ENCODE measurements at regions not wholly inside any gene's neighbourhood (a gene's known extent, or its start where the extent isn't known, plus 50 kb on each side); places are given as distances from the start of the nearest gene placed in this dataset.

DNA sequence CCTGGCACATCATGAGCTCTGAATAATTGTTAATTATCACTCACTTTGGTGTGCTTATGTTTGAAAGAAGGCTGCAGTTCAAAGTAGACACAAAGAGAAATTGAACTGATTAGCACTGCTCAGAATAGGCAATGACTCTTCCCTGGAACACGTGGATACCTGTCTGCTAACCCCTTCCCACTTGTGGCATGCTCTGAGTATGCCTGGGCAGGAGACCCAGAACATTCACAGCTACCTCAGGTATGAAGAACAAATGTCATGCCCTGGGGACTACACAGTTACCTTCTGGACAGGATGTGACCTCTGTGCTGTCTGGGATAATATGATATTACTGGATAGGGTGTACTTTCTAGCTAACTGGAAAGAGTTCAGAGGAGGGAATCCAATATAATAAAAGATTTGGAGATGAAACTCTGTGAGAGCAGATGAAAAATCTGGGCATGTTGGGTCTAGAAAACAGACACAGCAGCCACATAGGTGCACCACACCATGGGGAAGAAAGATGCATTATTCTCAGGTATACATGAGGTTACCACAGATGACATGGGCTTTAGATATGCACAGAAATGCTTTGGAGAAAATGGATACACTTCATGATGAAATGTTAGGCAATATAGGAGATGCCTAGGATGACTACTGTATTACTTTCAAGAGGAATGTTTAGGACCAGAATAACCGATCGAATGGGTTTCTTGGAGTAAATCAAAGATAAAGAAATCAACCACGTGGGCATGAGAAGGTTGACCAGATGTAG is 324.2 kb upstream of the PREP start:
- no peak for TF ChIP-seq YY1 (IDR thresholded peaks at IDR 0.05; ENCODE audit: insufficient read depth, insufficient read length)
- no peak for TF ChIP-seq ZNF274 (IDR thresholded peaks at IDR 0.05; ENCODE audit: low read depth, low read length)
- no peak for TF ChIP-seq SUZ12 (IDR thresholded peaks at IDR 0.05; ENCODE audit: extremely low read depth, insufficient read depth, insufficient read length)
- no peaks in the 10 kb centered on the region for H3K4me1 ChIP-seq (ENCODE audit: insufficient read depth, insufficient read length)

DNA sequence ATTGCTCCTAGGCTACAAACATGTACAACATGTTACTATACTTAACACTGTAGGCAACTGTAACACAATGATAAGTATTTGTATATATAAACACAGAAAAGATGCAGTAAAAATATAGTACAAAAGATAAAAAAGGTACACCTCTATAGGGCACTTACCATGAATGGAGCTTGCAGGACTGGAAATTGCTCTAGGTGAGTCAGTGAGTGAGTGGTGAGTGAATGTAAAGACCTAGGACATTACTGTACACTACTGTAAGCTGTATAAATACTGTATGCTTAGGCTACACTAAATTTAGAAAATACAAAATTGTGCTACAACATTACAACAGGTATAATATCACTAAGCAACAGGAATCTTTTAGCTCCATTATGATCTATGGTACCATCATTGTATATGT is 312.0 kb upstream of the PREP start:
- Histone ChIP-seq H3K36me3 (ENCODE audit: insufficient read depth, insufficient read length, low read length) (no peaks in the 10 kb centered on the region), H3K4me1 (ENCODE audit: insufficient read depth, insufficient read length) (no peaks in the 10 kb centered on the region), H3K9ac (ENCODE audit: insufficient read length, low read depth) (no peak overlapping the region), H3K9me3 (ENCODE audit: insufficient read depth, low read length) (0 out of 2 replicates have a peak, but pooled peaks cover 6% of the 10 kb centered on the region), H3K27me3 (ENCODE audit: insufficient read depth, insufficient read length) (no peaks in the 10 kb centered on the region), H3K4me3 (ENCODE audit: insufficient read length, low read depth) (no peak overlapping the region)
- TF ChIP-seq ZNF274 (IDR thresholded peaks at IDR 0.05; ENCODE audit: low read depth, low read length), result no peak
- TF ChIP-seq SUZ12 (IDR thresholded peaks at IDR 0.05; ENCODE audit: extremely low read depth, insufficient read depth, insufficient read length), result no peak
- TF ChIP-seq YY1 (IDR thresholded peaks at IDR 0.05; ENCODE audit: insufficient read depth, insufficient read length), result no peak
- DNase-seq (ENCODE audit: low read depth, low spot score), result no peak

More for the DNA sequence above, 324.2 kb upstream of the PREP start:
- Histone ChIP-seq H3K27me3 (ENCODE audit: insufficient read depth, insufficient read length) (no peaks in the 10 kb centered on the region), H3K36me3 (ENCODE audit: insufficient read depth, insufficient read length, low read length) (no peaks in the 10 kb centered on the region), H3K4me3 (ENCODE audit: insufficient read length, low read depth) (no peak overlapping the region), H3K9ac (ENCODE audit: insufficient read length, low read depth) (no peak overlapping the region), H3K9me3 (ENCODE audit: insufficient read depth, low read length) (no peaks in the 10 kb centered on the region)
- DNase-seq (ENCODE audit: low read depth, low spot score), result no peak

DNA sequence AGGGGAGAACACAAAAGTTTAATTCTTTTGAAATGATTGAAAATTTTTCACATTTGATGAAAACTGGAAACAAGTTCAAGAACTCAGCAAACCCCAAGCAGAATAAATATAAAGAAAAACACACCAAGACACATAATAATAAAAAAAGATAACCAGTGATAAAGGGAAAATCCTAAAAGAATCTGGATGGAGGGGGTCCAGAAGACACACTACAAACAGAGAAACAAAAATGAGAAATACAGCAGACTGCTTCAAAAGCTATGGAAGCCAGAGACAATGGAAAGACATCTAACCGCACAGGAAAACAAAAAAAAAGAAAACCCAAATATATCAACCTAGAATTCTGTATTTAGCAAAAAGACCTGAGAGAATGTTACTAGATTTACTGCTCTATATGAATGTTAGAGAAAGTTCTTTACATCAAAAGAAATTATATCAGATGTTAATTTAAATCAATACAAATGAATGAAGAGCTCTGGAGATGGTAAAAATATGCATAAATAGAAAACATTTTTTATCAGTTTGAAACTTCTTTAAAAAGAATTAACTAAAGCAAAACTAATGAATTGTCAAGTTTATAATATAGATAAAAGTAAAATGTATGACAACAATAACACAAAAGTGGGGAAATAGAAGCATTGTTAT is 310.7 kb upstream of the PREP start:
- H3K4me3 ChIP-seq (ENCODE audit: insufficient read length, low read depth), result no peak overlapping the region
- H3K4me1 ChIP-seq (ENCODE audit: insufficient read depth, insufficient read length), result no peaks in the 10 kb centered on the region
- DNase-seq (ENCODE audit: low read depth, low spot score), result no peak
- 0 out of 2 replicates have a peak, but pooled peaks cover 6% of the 10 kb centered on the region for H3K9me3 ChIP-seq (ENCODE audit: insufficient read depth, low read length)
- H3K36me3 ChIP-seq (ENCODE audit: insufficient read depth, insufficient read length, low read length), result no peaks in the 10 kb centered on the region
- no peaks in the 10 kb centered on the region for H3K27me3 ChIP-seq (ENCODE audit: insufficient read depth, insufficient read length)
- TF ChIP-seq SUZ12 (IDR thresholded peaks at IDR 0.05; ENCODE audit: extremely low read depth, insufficient read depth, insufficient read length), result no peak
- no peak for TF ChIP-seq YY1 (IDR thresholded peaks at IDR 0.05; ENCODE audit: insufficient read depth, insufficient read length)
- TF ChIP-seq ZNF274 (IDR thresholded peaks at IDR 0.05; ENCODE audit: low read depth, low read length), result no peak
- no peak overlapping the region for H3K9ac ChIP-seq (ENCODE audit: insufficient read length, low read depth)

DNA sequence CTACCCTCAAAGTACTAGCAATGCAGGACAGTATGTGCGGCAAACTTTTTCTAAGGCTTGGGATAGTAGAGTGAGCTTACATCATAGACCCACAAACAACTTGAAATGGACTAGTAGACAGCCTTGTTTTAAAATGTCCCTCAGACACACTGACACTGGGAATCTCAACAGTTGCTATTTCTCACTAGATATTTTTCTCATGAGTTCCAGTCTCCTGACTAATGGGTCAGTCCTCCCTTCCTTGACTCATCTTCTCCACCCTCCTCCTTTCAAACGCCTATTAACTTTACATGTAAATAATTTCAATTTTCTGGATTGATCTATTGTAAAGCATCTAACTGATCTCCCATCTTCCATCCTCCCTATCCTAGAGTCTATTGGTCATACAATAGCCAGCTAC is 308.3 kb upstream of the PREP start:
- no peaks in the 10 kb centered on the region for H3K36me3 ChIP-seq (ENCODE audit: insufficient read depth, insufficient read length, low read length)
- TF ChIP-seq SUZ12 (IDR thresholded peaks at IDR 0.05; ENCODE audit: extremely low read depth, insufficient read depth, insufficient read length) (no peak), ZNF274 (IDR thresholded peaks at IDR 0.05; ENCODE audit: low read depth, low read length) (no peak)
- H3K27me3 ChIP-seq (ENCODE audit: insufficient read depth, insufficient read length), result no peaks in the 10 kb centered on the region
- H3K4me3 ChIP-seq (ENCODE audit: insufficient read length, low read depth), result no peak overlapping the region
- 0 out of 2 replicates have a peak, but pooled peaks cover 6% of the 10 kb centered on the region for H3K9me3 ChIP-seq (ENCODE audit: insufficient read depth, low read length)
- no peaks in the 10 kb centered on the region for H3K4me1 ChIP-seq (ENCODE audit: insufficient read depth, insufficient read length)
- no peak overlapping the region for H3K9ac ChIP-seq (ENCODE audit: insufficient read length, low read depth)
- no peak for DNase-seq (ENCODE audit: low read depth, low spot score)

- H3K9me3 ChIP-seq (ENCODE audit: insufficient read depth, low read length), result no peaks in the 10 kb centered on the region
- TF ChIP-seq ZNF274 (IDR thresholded peaks at IDR 0.05; ENCODE audit: low read depth, low read length), result no peak
- TF ChIP-seq SUZ12 (IDR thresholded peaks at IDR 0.05; ENCODE audit: extremely low read depth, insufficient read depth, insufficient read length), result no peak
- no peak for TF ChIP-seq YY1 (IDR thresholded peaks at IDR 0.05; ENCODE audit: insufficient read depth, insufficient read length)
- no peak for DNase-seq (ENCODE audit: low read depth, low spot score)
- no peaks in the 10 kb centered on the region for H3K36me3 ChIP-seq (ENCODE audit: insufficient read depth, insufficient read length, low read length)
- no peak overlapping the region for H3K4me3 ChIP-seq (ENCODE audit: insufficient read length, low read depth)
- no peaks in the 10 kb centered on the region for H3K27me3 ChIP-seq (ENCODE audit: insufficient read depth, insufficient read length)
- no peak overlapping the region for H3K9ac ChIP-seq (ENCODE audit: insufficient read length, low read depth)
- no peaks in the 10 kb centered on the region for H3K4me1 ChIP-seq (ENCODE audit: insufficient read depth, insufficient read length)
Observed at GRCh38 chr6:105705608-105706007, 302.7 kb upstream of the PREP start.

DNA sequence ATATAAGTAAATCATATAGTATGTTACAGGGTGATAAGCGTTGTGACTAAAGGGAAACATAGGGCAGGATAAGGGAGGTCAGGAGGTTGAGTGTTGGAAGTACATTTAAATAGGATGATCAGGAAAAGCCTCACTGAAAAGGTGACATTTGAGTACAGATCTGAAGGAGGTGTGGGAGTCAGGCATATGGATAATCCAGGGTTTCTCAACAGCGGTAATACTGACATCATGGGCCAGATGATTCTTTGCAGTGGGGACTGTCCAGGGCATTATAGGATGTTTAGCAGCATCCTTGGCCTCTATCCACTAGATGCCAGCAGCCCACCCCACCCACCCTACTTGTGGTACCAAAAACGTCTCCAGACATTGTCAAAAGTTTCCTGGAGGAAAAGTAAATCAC is 292.6 kb upstream of the PREP start:
- DNase-seq (ENCODE audit: low read depth, low spot score), result no peak
- Histone ChIP-seq H3K9ac (ENCODE audit: insufficient read length, low read depth) (no peak overlapping the region), H3K4me3 (ENCODE audit: insufficient read length, low read depth) (no peak overlapping the region), H3K4me1 (ENCODE audit: insufficient read depth, insufficient read length) (no peaks in the 10 kb centered on the region), H3K27me3 (ENCODE audit: insufficient read depth, insufficient read length) (no peaks in the 10 kb centered on the region), H3K9me3 (ENCODE audit: insufficient read depth, low read length) (no peaks in the 10 kb centered on the region), H3K36me3 (ENCODE audit: insufficient read depth, insufficient read length, low read length) (no peaks in the 10 kb centered on the region)
- TF ChIP-seq YY1 (IDR thresholded peaks at IDR 0.05; ENCODE audit: insufficient read depth, insufficient read length) (no peak), ZNF274 (IDR thresholded peaks at IDR 0.05; ENCODE audit: low read depth, low read length) (no peak), SUZ12 (IDR thresholded peaks at IDR 0.05; ENCODE audit: extremely low read depth, insufficient read depth, insufficient read length) (no peak)

DNA sequence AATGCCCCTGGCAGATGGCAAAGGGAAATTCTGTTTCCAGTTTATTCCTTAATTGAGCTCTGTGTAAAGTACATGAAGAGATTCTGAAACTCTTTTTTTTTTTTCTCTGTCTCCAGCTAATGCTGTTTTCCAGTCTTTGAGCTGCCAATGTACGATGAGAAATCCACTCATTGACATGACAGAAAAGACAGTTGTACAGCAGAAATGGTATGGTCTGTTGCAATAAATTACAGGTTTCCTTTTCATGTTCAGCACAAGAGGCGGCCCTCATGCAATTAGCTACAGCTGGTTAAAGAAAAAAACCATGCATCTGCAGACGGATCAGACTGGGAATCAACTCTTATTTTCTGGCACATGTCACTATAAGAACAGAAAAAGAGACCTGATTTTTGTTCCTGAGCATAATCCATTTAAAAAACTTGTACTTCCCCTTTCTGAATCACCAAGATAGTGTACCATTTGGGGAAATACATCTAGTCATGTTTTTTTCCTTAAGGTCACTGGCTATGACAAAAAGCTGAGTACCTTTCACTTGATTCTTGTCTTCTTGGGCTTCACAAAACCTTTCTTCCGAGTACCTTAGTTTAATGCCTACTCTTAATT is 289.8 kb upstream of the PREP start:
- DNase-seq (ENCODE audit: low read depth, low spot score), result no peak
- Histone ChIP-seq H3K4me1 (ENCODE audit: insufficient read depth, insufficient read length) (no peaks in the 10 kb centered on the region), H3K4me3 (ENCODE audit: insufficient read length, low read depth) (no peak overlapping the region), H3K27me3 (ENCODE audit: insufficient read depth, insufficient read length) (no peaks in the 10 kb centered on the region), H3K36me3 (ENCODE audit: insufficient read depth, insufficient read length, low read length) (no peaks in the 10 kb centered on the region), H3K9me3 (ENCODE audit: insufficient read depth, low read length) (peaks cover 8% of the 10 kb centered on the region; the same call in 1 of the 2 replicates), H3K9ac (ENCODE audit: insufficient read length, low read depth) (no peak overlapping the region)
- TF ChIP-seq SUZ12 (IDR thresholded peaks at IDR 0.05; ENCODE audit: extremely low read depth, insufficient read depth, insufficient read length), result no peak
- TF ChIP-seq YY1 (IDR thresholded peaks at IDR 0.05; ENCODE audit: insufficient read depth, insufficient read length), result no peak
